ENCODE measurements at regions not wholly inside any gene's neighbourhood (a gene's known extent, or its start where the extent isn't known, plus 50 kb on each side); places are given as distances from the start of the nearest gene placed in this dataset.

GRCh38 chr3:134104031-134104430 lies 74.3 kb upstream of the SLCO2A1 start:
- TF ChIP-seq EZH2phosphoT487 (IDR thresholded peaks at IDR 0.05; ENCODE audit: borderline replicate concordance, low read depth) (no peak), CTCF (IDR thresholded peaks at IDR 0.05) (no peak), EP300 (IDR thresholded peaks at IDR 0.05; ENCODE audit: borderline replicate concordance in 1 of 2, low read depth in 1 of 2, low read length in 1 of 2) (no peak), MAX (IDR thresholded peaks at IDR 0.05; ENCODE audit: low read depth) (no peak), TAF1 (IDR thresholded peaks at IDR 0.05; ENCODE audit: borderline replicate concordance, low read depth, low read length) (no peak), JUND (IDR thresholded peaks at IDR 0.05) (no peak), RAD21 (IDR thresholded peaks at IDR 0.05; ENCODE audit: low read length) (no peak), SIN3A (IDR thresholded peaks at IDR 0.05; ENCODE audit: borderline replicate concordance, low read depth, low read length) (no peak), POLR2AphosphoS5 (IDR thresholded peaks at IDR 0.05; ENCODE audit: low read depth, low read length) (no peak), PBX3 (IDR thresholded peaks at IDR 0.05) (no peak), MXI1 (IDR thresholded peaks at IDR 0.05; ENCODE audit: low read depth, low read length) (no peak), RFX5 (IDR thresholded peaks at IDR 0.05; ENCODE audit: low read length) (no peak)
- TF ChIP-seq, protein P1, sequence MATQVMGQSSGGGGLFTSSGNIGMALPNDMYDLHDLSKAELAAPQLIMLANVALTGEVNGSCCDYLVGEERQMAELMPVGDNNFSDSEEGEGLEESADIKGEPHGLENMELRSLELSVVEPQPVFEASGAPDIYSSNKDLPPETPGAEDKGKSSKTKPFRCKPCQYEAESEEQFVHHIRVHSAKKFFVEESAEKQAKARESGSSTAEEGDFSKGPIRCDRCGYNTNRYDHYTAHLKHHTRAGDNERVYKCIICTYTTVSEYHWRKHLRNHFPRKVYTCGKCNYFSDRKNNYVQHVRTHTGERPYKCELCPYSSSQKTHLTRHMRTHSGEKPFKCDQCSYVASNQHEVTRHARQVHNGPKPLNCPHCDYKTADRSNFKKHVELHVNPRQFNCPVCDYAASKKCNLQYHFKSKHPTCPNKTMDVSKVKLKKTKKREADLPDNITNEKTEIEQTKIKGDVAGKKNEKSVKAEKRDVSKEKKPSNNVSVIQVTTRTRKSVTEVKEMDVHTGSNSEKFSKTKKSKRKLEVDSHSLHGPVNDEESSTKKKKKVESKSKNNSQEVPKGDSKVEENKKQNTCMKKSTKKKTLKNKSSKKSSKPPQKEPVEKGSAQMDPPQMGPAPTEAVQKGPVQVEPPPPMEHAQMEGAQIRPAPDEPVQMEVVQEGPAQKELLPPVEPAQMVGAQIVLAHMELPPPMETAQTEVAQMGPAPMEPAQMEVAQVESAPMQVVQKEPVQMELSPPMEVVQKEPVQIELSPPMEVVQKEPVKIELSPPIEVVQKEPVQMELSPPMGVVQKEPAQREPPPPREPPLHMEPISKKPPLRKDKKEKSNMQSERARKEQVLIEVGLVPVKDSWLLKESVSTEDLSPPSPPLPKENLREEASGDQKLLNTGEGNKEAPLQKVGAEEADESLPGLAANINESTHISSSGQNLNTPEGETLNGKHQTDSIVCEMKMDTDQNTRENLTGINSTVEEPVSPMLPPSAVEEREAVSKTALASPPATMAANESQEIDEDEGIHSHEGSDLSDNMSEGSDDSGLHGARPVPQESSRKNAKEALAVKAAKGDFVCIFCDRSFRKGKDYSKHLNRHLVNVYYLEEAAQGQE (IDR thresholded peaks at IDR 0.05; ENCODE audit: low read depth, low read length) = no peak

Data from SK-N-SH (cell line).